ENCODE measurements at regions not wholly inside any gene's neighbourhood (a gene's known extent, or its start where the extent isn't known, plus 50 kb on each side); places are given as distances from the start of the nearest gene placed in this dataset.

GRCh38 chr6:159099961-159100360 lies 55.2 kb upstream of the TAGAP start:
- H3K27ac Mint-ChIP-seq (ENCODE audit: unreplicated experiment): no peak overlapping the region
- peaks cover 5% of the 10 kb centered on the region for H3K36me3 Mint-ChIP-seq (ENCODE audit: insufficient read depth, unreplicated experiment)
- no peaks in the 10 kb centered on the region for H3K9me3 Mint-ChIP-seq (ENCODE audit: low read depth, unreplicated experiment)
- BruUV-seq (replicated peaks): no TSS peak
- intact Hi-C loops (cut with micrococcal nuclease; ENCODE audit: unreplicated experiment): loop anchor here (10.0 kb wide), 1 partner anchor 395 kb away; no protein-coding TSS in a partner anchor
- peaks cover 12% of the 10 kb centered on the region for H3K4me1 Mint-ChIP-seq (ENCODE audit: low read depth, unreplicated experiment)
- TF ChIP-seq CTCF (IDR thresholded peaks at IDR 0.05; ENCODE audit: unreplicated experiment): no peak
- CTCF ChIA-PET: interaction anchor here (0.6 to 0.7 kb wide), 2 partner anchors 315 to 749 kb away, joined by 3 read pairs; no protein-coding TSS in a partner anchor
- DNase-seq: no peak
- H3K4me3 Mint-ChIP-seq (ENCODE audit: low read depth, unreplicated experiment): no peak overlapping the region
- peaks cover 34% of the 10 kb centered on the region for H3K27me3 Mint-ChIP-seq (ENCODE audit: unreplicated experiment)

GRCh38 chr6:159099276-159099675 lies 54.5 kb upstream of the TAGAP start:
- no peak for TF ChIP-seq CTCF (IDR thresholded peaks at IDR 0.05; ENCODE audit: unreplicated experiment)
- no peak for DNase-seq
- Mint-ChIP-seq H3K27me3 (ENCODE audit: unreplicated experiment) (peaks cover 34% of the 10 kb centered on the region), H3K9me3 (ENCODE audit: low read depth, unreplicated experiment) (no peaks in the 10 kb centered on the region), H3K4me3 (ENCODE audit: low read depth, unreplicated experiment) (no peak overlapping the region), H3K4me1 (ENCODE audit: low read depth, unreplicated experiment) (peaks cover 9% of the 10 kb centered on the region), H3K36me3 (ENCODE audit: insufficient read depth, unreplicated experiment) (peaks cover 5% of the 10 kb centered on the region), H3K27ac (ENCODE audit: unreplicated experiment) (no peak overlapping the region)
- no TSS peak for BruUV-seq (replicated peaks)
- CTCF ChIA-PET: interaction anchor here (0.6 to 0.7 kb wide), 2 partner anchors 314 to 750 kb away, joined by 3 read pairs; no protein-coding TSS in a partner anchor
- intact Hi-C loops (cut with micrococcal nuclease; ENCODE audit: unreplicated experiment): no loop called here

- TF ChIP-seq CTCF (IDR thresholded peaks at IDR 0.05; ENCODE audit: unreplicated experiment): no peak
- H3K9me3 Mint-ChIP-seq (ENCODE audit: low read depth, unreplicated experiment): no peaks in the 10 kb centered on the region
- DNase-seq: no peak
Observed at GRCh38 chr6:159098636-159099106, 53.9 kb upstream of the TAGAP start.

GRCh38 chr6:159097256-159097655 lies 52.5 kb upstream of the TAGAP start:
- H3K9me3 Mint-ChIP-seq (ENCODE audit: low read depth, unreplicated experiment): no peaks in the 10 kb centered on the region
- H3K36me3 Mint-ChIP-seq (ENCODE audit: insufficient read depth, unreplicated experiment): no peaks in the 10 kb centered on the region
- peaks cover 21% of the 10 kb centered on the region for H3K27me3 Mint-ChIP-seq (ENCODE audit: unreplicated experiment)
- H3K27ac Mint-ChIP-seq (ENCODE audit: unreplicated experiment): no peak overlapping the region
- intact Hi-C loops (cut with micrococcal nuclease; ENCODE audit: unreplicated experiment): no loop called here
- no peak for DNase-seq
- no peak overlapping the region for H3K4me3 Mint-ChIP-seq (ENCODE audit: low read depth, unreplicated experiment)
- H3K4me1 Mint-ChIP-seq (ENCODE audit: low read depth, unreplicated experiment): no peaks in the 10 kb centered on the region
- no peak for TF ChIP-seq CTCF (IDR thresholded peaks at IDR 0.05; ENCODE audit: unreplicated experiment)
- BruUV-seq (replicated peaks): no TSS peak
- CTCF ChIA-PET: no interaction called here

More at GRCh38 chr6:159098636-159099106, 53.9 kb upstream of the TAGAP start:
- Mint-ChIP-seq H3K27me3 (ENCODE audit: unreplicated experiment) (peaks cover 34% of the 10 kb centered on the region), H3K27ac (ENCODE audit: unreplicated experiment) (no peak overlapping the region), H3K4me1 (ENCODE audit: low read depth, unreplicated experiment) (peaks cover 3% of the 10 kb centered on the region), H3K36me3 (ENCODE audit: insufficient read depth, unreplicated experiment) (peaks cover under 1% of the 10 kb centered on the region), H3K4me3 (ENCODE audit: low read depth, unreplicated experiment) (no peak overlapping the region)
- BruUV-seq (replicated peaks): no TSS peak
- CTCF ChIA-PET: no interaction called here
- intact Hi-C loops (cut with micrococcal nuclease; ENCODE audit: unreplicated experiment): no loop called here
